ENCODE measurements at regions not wholly inside any gene's neighbourhood (a gene's known extent, or its start where the extent isn't known, plus 50 kb on each side); places are given as distances from the start of the nearest gene placed in this dataset.
"Not testable (repeated sequence)": the region's sequence is repeated elsewhere in the genome, so short reads cannot be mapped to it uniquely, and the experiment has no call there.

- Histone ChIP-seq H3K9me3 (replicated peaks) (no peaks in the 10 kb centered on the region), H3K4me1 (no peaks in the 10 kb centered on the region), H3K36me3 (no peaks in the 10 kb centered on the region), H3K27ac (no peak overlapping the region), H3K4me3 (no peak overlapping the region), H3K27me3 (peaks cover 2% of the 10 kb centered on the region; the same call in 1 of the 2 replicates)
- no peak for DNase-seq
These were observed 114.5 kb downstream of the POSTN start for GRCh38 chr13:37484056-37484455.

- Histone ChIP-seq H3K27ac (no peak overlapping the region), H3K9me3 (replicated peaks) (no peaks in the 10 kb centered on the region), H3K36me3 (no peaks in the 10 kb centered on the region), H3K4me1 (no peaks in the 10 kb centered on the region), H3K4me3 (no peak overlapping the region), H3K27me3 (peaks cover 2% of the 10 kb centered on the region; the same call in 1 of the 2 replicates)
- DNase-seq = no peak
These were observed 116.2 kb downstream of the POSTN start for GRCh38 chr13:37482331-37482730.

- peaks cover 2% of the 10 kb centered on the region; the same call in 1 of the 2 replicates for H3K27me3 ChIP-seq
- no peak for DNase-seq
- H3K27ac ChIP-seq = no peak overlapping the region
- H3K4me1 ChIP-seq = no peaks in the 10 kb centered on the region
- H3K9me3 ChIP-seq (replicated peaks) = no peaks in the 10 kb centered on the region
- no peak overlapping the region for H3K4me3 ChIP-seq
- H3K36me3 ChIP-seq = no peaks in the 10 kb centered on the region
These were observed 116.7 kb downstream of the POSTN start for GRCh38 chr13:37481885-37482227.

GRCh38 chr13:37481011-37481884, 117.3 kb downstream of the POSTN start:
- no peaks in the 10 kb centered on the region for H3K9me3 ChIP-seq (replicated peaks)
- peaks cover 2% of the 10 kb centered on the region; the same call in 1 of the 2 replicates for H3K27me3 ChIP-seq
- no peaks in the 10 kb centered on the region for H3K4me1 ChIP-seq
- no peak for DNase-seq
- H3K27ac ChIP-seq = no peak overlapping the region
- no peak overlapping the region for H3K4me3 ChIP-seq
- H3K36me3 ChIP-seq = no peaks in the 10 kb centered on the region

- H3K9me3 ChIP-seq (replicated peaks) = no peaks in the 10 kb centered on the region
- peaks cover 2% of the 10 kb centered on the region; the same call in 1 of the 2 replicates for H3K27me3 ChIP-seq
- H3K36me3 ChIP-seq = no peaks in the 10 kb centered on the region
- no peak overlapping the region for H3K27ac ChIP-seq
- DNase-seq = no peak
- H3K4me1 ChIP-seq = no peaks in the 10 kb centered on the region
- no peak overlapping the region for H3K4me3 ChIP-seq
These were observed 118.7 kb downstream of the POSTN start for GRCh38 chr13:37479916-37480315.

- Histone ChIP-seq H3K4me3 (no peak overlapping the region), H3K27ac (no peak overlapping the region), H3K27me3 (no peaks in the 10 kb centered on the region), H3K9me3 (replicated peaks) (no peaks in the 10 kb centered on the region), H3K4me1 (no peaks in the 10 kb centered on the region), H3K36me3 (no peaks in the 10 kb centered on the region)
- DNase-seq = no peak
These were observed 121.7 kb downstream of the POSTN start for GRCh38 chr13:37476874-37477273.

- no peak overlapping the region for H3K4me3 ChIP-seq
- no peaks in the 10 kb centered on the region for H3K27me3 ChIP-seq
- no peak for DNase-seq
- no peaks in the 10 kb centered on the region for H3K4me1 ChIP-seq
- H3K27ac ChIP-seq = no peak overlapping the region
- H3K9me3 ChIP-seq (replicated peaks) = no peaks in the 10 kb centered on the region
- H3K36me3 ChIP-seq = no peaks in the 10 kb centered on the region
These were observed 122.6 kb downstream of the POSTN start for GRCh38 chr13:37475966-37476365.

- H3K9me3 ChIP-seq (replicated peaks) = no peaks in the 10 kb centered on the region
- DNase-seq = no peak
- no peak overlapping the region for H3K27ac ChIP-seq
- no peaks in the 10 kb centered on the region for H3K36me3 ChIP-seq
- H3K4me1 ChIP-seq = no peaks in the 10 kb centered on the region
- H3K4me3 ChIP-seq = no peak overlapping the region
- no peaks in the 10 kb centered on the region for H3K27me3 ChIP-seq
These were observed 123.4 kb downstream of the POSTN start for GRCh38 chr13:37475151-37475550.

GRCh38 chr13:37473035-37473434, 125.5 kb downstream of the POSTN start:
- H3K4me3 ChIP-seq = no peak overlapping the region
- H3K36me3 ChIP-seq = no peaks in the 10 kb centered on the region
- no peaks in the 10 kb centered on the region for H3K9me3 ChIP-seq (replicated peaks)
- H3K27me3 ChIP-seq = no peaks in the 10 kb centered on the region
- H3K4me1 ChIP-seq = no peaks in the 10 kb centered on the region
- peak in 1 of 2 experiments; percentile 13 for DNase-seq
- H3K27ac ChIP-seq = no peak overlapping the region

GRCh38 chr13:37472266-37472665, 126.3 kb downstream of the POSTN start:
- not testable (repeated sequence) for H3K36me3 ChIP-seq; H3K4me3 ChIP-seq; H3K27me3 ChIP-seq; DNase-seq; H3K9me3 ChIP-seq (replicated peaks); H3K4me1 ChIP-seq; H3K27ac ChIP-seq

- H3K36me3 ChIP-seq = no peaks in the 10 kb centered on the region
- no peak overlapping the region for H3K27ac ChIP-seq
These were observed 138.4 kb downstream of the POSTN start for GRCh38 chr13:37460166-37460565.

GRCh38 chr13:37457612-37458011, 141.0 kb downstream of the POSTN start:
- Histone ChIP-seq H3K4me1 (no peaks in the 10 kb centered on the region), H3K27ac (no peak overlapping the region), H3K9me3 (replicated peaks) (no peaks in the 10 kb centered on the region), H3K36me3 (no peaks in the 10 kb centered on the region), H3K27me3 (no peaks in the 10 kb centered on the region), H3K4me3 (no peak overlapping the region)
- DNase-seq = no peak

More at GRCh38 chr13:37460166-37460565, 138.4 kb downstream of the POSTN start:
- Histone ChIP-seq H3K27me3 (no peaks in the 10 kb centered on the region), H3K4me1 (no peaks in the 10 kb centered on the region), H3K4me3 (no peak overlapping the region), H3K9me3 (replicated peaks) (no peaks in the 10 kb centered on the region)
- DNase-seq = no peak

GRCh38 chr13:37456506-37456905, 142.1 kb downstream of the POSTN start:
- no peaks in the 10 kb centered on the region for H3K9me3 ChIP-seq (replicated peaks)
- no peak overlapping the region for H3K27ac ChIP-seq
- no peaks in the 10 kb centered on the region for H3K36me3 ChIP-seq
- H3K4me3 ChIP-seq = no peak overlapping the region
- DNase-seq = no peak
- no peaks in the 10 kb centered on the region for H3K4me1 ChIP-seq
- no peaks in the 10 kb centered on the region for H3K27me3 ChIP-seq

GRCh38 chr13:37456041-37456440, 142.5 kb downstream of the POSTN start:
- no peak overlapping the region for H3K4me3 ChIP-seq
- no peaks in the 10 kb centered on the region for H3K9me3 ChIP-seq (replicated peaks)

GRCh38 chr13:37453246-37453645, 145.3 kb downstream of the POSTN start:
- no peak for DNase-seq
- H3K9me3 ChIP-seq (replicated peaks) = no peaks in the 10 kb centered on the region
- no peaks in the 10 kb centered on the region for H3K36me3 ChIP-seq
- no peak overlapping the region for H3K27ac ChIP-seq
- no peaks in the 10 kb centered on the region for H3K27me3 ChIP-seq
- H3K4me3 ChIP-seq = no peak overlapping the region
- no peaks in the 10 kb centered on the region for H3K4me1 ChIP-seq

More at GRCh38 chr13:37456041-37456440, 142.5 kb downstream of the POSTN start:
- H3K4me1 ChIP-seq = no peaks in the 10 kb centered on the region
- no peak overlapping the region for H3K27ac ChIP-seq
- H3K27me3 ChIP-seq = no peaks in the 10 kb centered on the region
- H3K36me3 ChIP-seq = no peaks in the 10 kb centered on the region
- no peak for DNase-seq

GRCh38 chr13:37450276-37450675, 148.3 kb downstream of the POSTN start:
- DNase-seq = no peak
- H3K9me3 ChIP-seq (replicated peaks) = no peaks in the 10 kb centered on the region
- H3K4me3 ChIP-seq = no peak overlapping the region
- no peaks in the 10 kb centered on the region for H3K36me3 ChIP-seq
- H3K4me1 ChIP-seq = no peaks in the 10 kb centered on the region
- H3K27me3 ChIP-seq = no peaks in the 10 kb centered on the region
- H3K27ac ChIP-seq = no peak overlapping the region

Data from SJCRH30 (cell line).